ENCODE measurements at regions not wholly inside any gene's neighbourhood (a gene's known extent, or its start where the extent isn't known, plus 50 kb on each side); places are given as distances from the start of the nearest gene placed in this dataset.

- Histone ChIP-seq H3K4me1 (ENCODE audit: insufficient read depth, low read length) (peaks cover 5% of the 10 kb centered on the region; the same call in 1 of the 2 replicates), H3K79me1 (ENCODE audit: insufficient read depth, low read depth, low read length, poor library complexity, severe bottlenecking) (no peaks in the 10 kb centered on the region), H3K27ac (ENCODE audit: insufficient read length, low read depth, low read length) (no peak overlapping the region), H3K56ac (ENCODE audit: insufficient read length, low read depth, low read length) (no peak overlapping the region), H3K9ac (ENCODE audit: extremely low read depth, insufficient read length, low read length) (no peak overlapping the region), H4K20me1 (ENCODE audit: control insufficient read depth, insufficient read depth, insufficient read length) (no peaks in the 10 kb centered on the region), H3K23ac (ENCODE audit: insufficient read length, low read depth, low read length) (no peak overlapping the region), H4K5ac (ENCODE audit: insufficient read length, low read depth, low read length) (no peak overlapping the region), H2AFZ (ENCODE audit: low read length) (no peak overlapping the region), H3K14ac (ENCODE audit: insufficient read depth, low read length) (no peak overlapping the region), H2BK12ac (ENCODE audit: insufficient read length, low read depth, low read length) (no peak overlapping the region), H2BK15ac (ENCODE audit: low read depth, low read length) (no peak overlapping the region), H3K27me3 (ENCODE audit: insufficient read depth, low read length) (no peaks in the 10 kb centered on the region), H4K8ac (replicated peaks; ENCODE audit: insufficient read length, low read depth, low read length) (no peak overlapping the region), H3T11ph (ENCODE audit: low read length) (no peak overlapping the region), H4K91ac (ENCODE audit: insufficient read length, low read depth, low read length) (no peak overlapping the region), H3K79me2 (ENCODE audit: insufficient read depth, low read length) (no peaks in the 10 kb centered on the region), H3K4me2 (ENCODE audit: insufficient read depth, insufficient read length, low read length) (no peak overlapping the region), H2BK5ac (ENCODE audit: insufficient read length, low read length) (no peak overlapping the region), H2AK5ac (ENCODE audit: insufficient read length, low read length) (no peak overlapping the region), H3K23me2 (ENCODE audit: insufficient read length, low read depth, low read length, poor library complexity, severe bottlenecking) (no peaks in the 10 kb centered on the region), H2BK120ac (ENCODE audit: low read depth, low read length, poor library complexity, severe bottlenecking) (no peak overlapping the region), H3K4ac (ENCODE audit: low read depth, low read length) (no peak overlapping the region), H3K9me3 (ENCODE audit: control insufficient read depth, low read depth, low read length) (no peaks in the 10 kb centered on the region), H3K18ac (ENCODE audit: insufficient read length, low read depth, low read length) (no peak overlapping the region), H2BK20ac (ENCODE audit: low read depth, low read length, poor library complexity, severe bottlenecking) (no peak overlapping the region)
- Mint-ChIP-seq H3K27me3 (ENCODE audit: low read depth) (peaks cover 3% of the 10 kb centered on the region), H3K9me3 (peaks cover 0 to 4% of the 10 kb centered on the region in 2 experiments; a peak in 3 of 5 replicates), H3K4me3 (no peak overlapping the region), H3K36me3 (ENCODE audit: insufficient read depth in 1 of 3, low read depth in 3 of 3) (no peaks in the 10 kb centered on the region), H3K4me1 (peaks cover 16 to 21% of the 10 kb centered on the region in 2 experiments), H3K27ac (no peak overlapping the region)
- no peak for DNase-seq
- no peak for TF ChIP-seq CTCF (conservative IDR thresholded peaks at IDR 0.05)
- no CpG with 5 or more reads among the region's 3 CpGs for WGBS (ENCODE audit: extremely low coverage, insufficient read length, low lambda C conversion rate)
Measured at GRCh38 chr10:118405928-118406327, 63.8 kb upstream of the FAM204A start.
